Stimulated activated naive B cell treated with anti-CD40 and anti-IgM and Interleukin-4, amounts not matched to agents 10 μg/mL and 1 μg/mL and 100 μg/mL, for 72 hours (primary cell): ENCODE measurements at regions not wholly inside any gene's neighbourhood (a gene's known extent, or its start where the extent isn't known, plus 50 kb on each side); places are given as distances from the start of the nearest gene placed in this dataset.
"Not testable (repeated sequence)": the region's sequence is repeated elsewhere in the genome, so short reads cannot be mapped to it uniquely, and the experiment has no call there.

Experiments
- ATAC-seq, 2 donors: fragments of 150-1000 bp; cut with Tn5 transposase; replicated peaks; 2 replicates each; pipeline ENCODE4 v1.10.0; 2021; ENCODE audit warnings: moderate library complexity in 1 of 2
- DNase-seq: peaks from one replicate; pipeline ENCODE4 v3.0.0; 2021
- H3K27ac Mint-ChIP-seq: one replicate; pipeline ENCODE4 v1.8.0; 2022; ENCODE audit warnings: mild to moderate bottlenecking, mixed read lengths
- H3K27me3 Mint-ChIP-seq, 2 donors: one replicate each; pipeline ENCODE4 v1.8.0; 2022; ENCODE audit warnings: mixed read lengths in 2 of 2
- H3K36me3 Mint-ChIP-seq, 2 donors: one replicate each; pipeline ENCODE4 v1.8.0; 2022; ENCODE audit warnings: mixed read lengths in 2 of 2, mild to moderate bottlenecking in 1 of 2
- H3K4me1 Mint-ChIP-seq, 2 donors: one replicate each; pipeline ENCODE4 v1.8.0; 2022; ENCODE audit warnings: mixed read lengths in 2 of 2, mild to moderate bottlenecking in 1 of 2
- H3K4me3 Mint-ChIP-seq, 2 donors: one replicate each; pipeline ENCODE4 v1.8.0; 2022; ENCODE audit warnings: mild to moderate bottlenecking in 2 of 2, mixed read lengths in 2 of 2, moderate library complexity in 1 of 2
- H3K9me3 Mint-ChIP-seq, 2 donors: one replicate each; pipeline ENCODE4 v1.8.0; 2022; ENCODE audit warnings: mixed read lengths in 2 of 2, mild to moderate bottlenecking in 1 of 2

DNA sequence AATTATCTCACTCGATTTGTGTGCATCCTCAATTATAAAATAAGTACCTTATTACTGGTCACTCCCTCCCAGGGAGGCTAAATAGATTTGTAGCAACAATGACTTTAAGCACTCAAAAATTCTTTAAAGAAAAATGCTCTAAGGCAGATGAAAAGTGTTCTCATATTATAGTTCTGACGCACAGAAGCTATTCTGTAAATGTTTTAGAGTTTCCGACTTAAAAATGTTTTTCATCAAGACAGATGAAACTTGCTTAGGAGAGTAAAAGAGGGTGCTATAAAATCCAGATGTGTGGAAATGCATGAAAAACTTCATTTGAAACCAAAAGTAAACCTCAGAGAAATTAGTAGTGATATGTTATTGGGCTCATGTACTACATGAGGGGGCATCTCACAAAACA lies 398.4 kb upstream of the KCNMB2 start:
- Mint-ChIP-seq H3K27ac (no peak overlapping the region), H3K4me3 (no peak overlapping the region), H3K9me3 (peaks cover 5 to 7% of the 10 kb centered on the region in 2 donors), H3K27me3 (peaks cover 0 to 3% of the 10 kb centered on the region in 2 donors), H3K36me3 (no peaks in the 10 kb centered on the region), H3K4me1 (no peaks in the 10 kb centered on the region)
- ATAC-seq (no peak), DNase-seq (no peak)

DNA sequence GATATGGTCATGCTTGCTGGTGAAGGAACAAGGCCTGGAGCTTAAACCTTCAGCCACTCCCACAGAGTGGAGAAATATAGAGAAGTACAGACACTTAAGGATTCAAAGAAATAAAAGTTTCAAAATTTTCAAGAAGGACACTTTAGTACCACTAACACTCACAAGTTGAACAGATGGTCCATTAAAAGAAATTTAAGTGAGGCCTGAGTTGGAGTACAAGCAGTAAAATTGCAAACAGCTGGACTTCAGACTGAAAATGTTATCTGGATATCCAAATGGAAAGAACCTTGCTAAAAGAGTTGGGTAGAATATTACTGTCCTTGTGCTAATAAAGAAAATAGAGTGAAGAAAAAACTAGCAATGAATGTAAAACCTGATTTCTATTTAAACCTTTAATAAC lies 397.1 kb upstream of the KCNMB2 start:
- Mint-ChIP-seq H3K4me3 (no peak overlapping the region), H3K36me3 (no peaks in the 10 kb centered on the region), H3K9me3 (peaks cover 5 to 7% of the 10 kb centered on the region in 2 donors), H3K4me1 (no peaks in the 10 kb centered on the region), H3K27me3 (peaks cover 0 to 7% of the 10 kb centered on the region in 2 donors), H3K27ac (no peak overlapping the region)
- DNase-seq (no peak), ATAC-seq (no peak)

DNA sequence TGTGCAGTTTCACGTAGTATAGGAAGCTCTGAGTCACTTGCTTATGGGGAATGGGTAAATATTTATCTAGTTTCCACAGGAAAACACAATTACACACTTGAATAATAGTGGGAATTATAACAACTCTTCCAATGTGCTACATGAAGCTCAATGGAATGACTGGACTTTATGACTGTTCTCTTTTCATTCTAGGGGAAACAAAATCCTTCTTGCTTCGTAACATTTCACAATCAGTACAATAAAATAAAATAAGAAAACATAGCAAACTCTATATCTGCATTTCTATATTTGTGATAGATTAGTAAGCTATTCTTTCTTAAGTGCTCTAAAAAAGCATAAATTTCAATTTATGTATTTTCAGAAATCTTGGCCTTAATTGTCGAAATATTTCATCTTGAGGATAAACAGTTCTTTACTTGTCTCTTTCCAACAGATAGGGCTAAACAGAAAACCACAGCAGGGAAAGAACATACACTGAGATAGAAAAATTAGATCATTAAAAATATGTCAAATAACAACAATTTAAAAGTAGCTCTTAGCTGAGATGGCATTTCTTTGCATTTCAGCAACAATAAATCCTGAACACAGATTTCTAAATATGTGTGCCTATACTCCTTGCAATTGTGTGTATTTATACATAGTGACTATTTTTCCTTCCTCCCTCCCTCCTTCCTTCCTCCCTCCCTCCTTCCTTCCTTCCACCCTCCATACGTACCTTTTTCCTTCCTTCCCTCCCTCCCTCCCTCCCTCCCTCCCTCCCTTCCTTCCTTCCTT lies 395.5 kb upstream of the KCNMB2 start:
- no peak for ATAC-seq
- Mint-ChIP-seq H3K4me3 (no peak overlapping the region), H3K27ac (no peak overlapping the region), H3K9me3 (peaks cover 1 to 4% of the 10 kb centered on the region in 2 donors), H3K27me3 (peaks cover 0 to 4% of the 10 kb centered on the region in 2 donors), H3K4me1 (no peaks in the 10 kb centered on the region), H3K36me3 (no peaks in the 10 kb centered on the region)
- no peak for DNase-seq

DNA sequence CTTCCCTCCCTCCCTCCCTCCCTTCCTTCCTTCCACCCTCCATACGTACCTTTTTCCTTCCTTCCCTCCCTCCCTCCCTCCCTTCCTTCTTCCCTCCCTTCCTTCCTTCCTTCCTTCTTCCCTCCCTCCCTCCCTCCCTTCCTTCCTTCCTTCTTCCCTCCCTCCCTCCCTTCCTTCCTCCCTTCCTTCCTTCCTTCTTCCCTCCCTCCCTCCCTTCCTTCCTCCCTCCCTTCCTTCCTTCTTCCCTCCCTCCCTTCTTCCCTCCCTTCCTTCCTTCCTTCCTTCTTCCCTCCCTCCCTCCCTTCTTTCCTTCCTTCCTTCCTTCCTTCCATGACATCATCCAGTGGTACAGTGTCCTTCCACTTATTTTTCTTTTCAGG lies 394.9 kb upstream of the KCNMB2 start:
- not testable (repeated sequence) for H3K9me3 Mint-ChIP-seq

DNA sequence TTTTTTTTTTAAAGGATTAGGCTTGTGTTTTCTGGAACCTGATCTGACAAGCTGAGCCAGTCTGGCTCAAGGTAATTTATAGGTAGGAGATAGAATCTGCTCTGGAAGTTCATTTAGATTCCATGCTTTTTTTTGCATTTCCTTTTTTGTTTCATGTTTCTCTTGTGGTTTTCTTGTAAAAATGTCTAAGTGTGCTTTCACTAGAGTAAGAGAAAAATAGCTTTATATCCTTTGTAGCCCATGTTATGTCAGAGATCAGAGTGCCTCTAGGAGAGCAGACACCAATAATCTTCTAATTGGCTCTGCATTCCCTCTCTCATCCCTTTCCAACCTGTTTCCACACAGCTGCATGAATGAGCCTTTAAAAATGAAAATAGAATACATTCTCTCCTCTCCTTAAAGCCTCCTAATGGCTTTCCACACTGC lies 389.8 kb upstream of the KCNMB2 start:
- H3K9me3 Mint-ChIP-seq, result peaks cover 1 to 3% of the 10 kb centered on the region in 2 donors
- H3K4me1 Mint-ChIP-seq, result no peaks in the 10 kb centered on the region
- no peak for ATAC-seq
- H3K27me3 Mint-ChIP-seq, result peaks cover 0 to 4% of the 10 kb centered on the region in 2 donors
- H3K36me3 Mint-ChIP-seq, result no peaks in the 10 kb centered on the region
- no peak overlapping the region for H3K27ac Mint-ChIP-seq
- no peak for DNase-seq
- no peak overlapping the region for H3K4me3 Mint-ChIP-seq

More for the DNA sequence above, 394.9 kb upstream of the KCNMB2 start:
- DNase-seq, H3K27ac Mint-ChIP-seq, ATAC-seq, H3K4me1 Mint-ChIP-seq, H3K36me3 Mint-ChIP-seq, H3K27me3 Mint-ChIP-seq, H3K4me3 Mint-ChIP-seq: not testable (repeated sequence)

DNA sequence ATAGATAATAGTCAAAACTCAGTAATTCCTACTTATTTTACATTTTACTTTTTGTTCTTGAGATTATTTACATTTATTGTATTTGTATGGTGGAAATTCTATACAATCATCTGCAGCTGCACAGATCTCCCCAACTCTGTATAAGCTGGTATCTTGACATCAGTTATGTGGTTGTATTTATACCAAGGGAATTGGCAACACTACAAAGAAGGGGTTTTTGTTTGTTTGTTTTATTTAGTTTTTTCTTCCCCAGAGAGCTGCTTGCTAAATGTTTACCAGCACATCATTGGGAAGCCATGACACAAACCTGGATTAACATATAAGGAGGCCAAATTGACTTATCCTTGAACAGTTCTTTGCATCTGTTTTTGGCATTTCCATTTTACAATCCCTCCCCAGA lies 389.2 kb upstream of the KCNMB2 start:
- peaks cover 0 to 4% of the 10 kb centered on the region in 2 donors for H3K27me3 Mint-ChIP-seq
- no peak overlapping the region for H3K4me3 Mint-ChIP-seq
- no peak for ATAC-seq
- DNase-seq, result no peak
- no peak overlapping the region for H3K27ac Mint-ChIP-seq
- no peaks in the 10 kb centered on the region for H3K4me1 Mint-ChIP-seq
- H3K36me3 Mint-ChIP-seq, result no peaks in the 10 kb centered on the region
- H3K9me3 Mint-ChIP-seq, result no peaks in the 10 kb centered on the region

DNA sequence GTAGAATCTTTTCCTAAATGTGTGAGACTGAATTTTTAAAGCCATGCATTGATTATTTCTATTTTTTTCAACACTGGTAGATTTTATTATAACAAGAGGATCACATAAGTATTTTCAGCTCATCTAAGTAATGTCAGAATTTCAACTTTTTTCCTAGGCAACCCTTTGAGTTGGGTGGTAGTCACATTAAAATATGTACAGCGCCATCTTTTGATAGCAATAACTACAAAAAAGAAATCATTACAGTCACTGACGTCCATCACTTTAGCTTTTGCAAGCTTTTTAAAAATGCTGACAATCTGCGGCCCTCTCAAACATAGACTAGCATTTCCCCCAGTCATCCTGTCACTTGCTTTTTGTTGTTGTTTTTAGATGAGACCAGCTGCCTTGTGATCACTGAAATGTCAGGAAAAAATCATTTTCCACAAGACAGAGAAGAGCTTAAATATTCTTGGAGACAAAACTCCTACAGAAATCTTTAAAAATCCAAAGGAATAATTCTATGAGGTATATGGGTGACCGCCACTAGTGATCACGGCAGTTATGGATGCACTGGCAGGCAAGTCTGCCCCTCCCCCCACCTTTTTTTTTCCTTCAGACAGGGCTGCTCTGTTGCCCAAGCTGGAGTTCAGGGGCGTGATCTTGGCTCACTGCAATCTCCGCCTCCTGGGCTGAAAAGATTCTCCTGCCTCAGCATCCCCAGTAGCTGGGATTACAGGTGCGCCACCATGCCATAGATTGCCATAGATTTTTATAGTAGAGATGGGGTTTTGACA lies 384.0 kb upstream of the KCNMB2 start:
- no peak for ATAC-seq
- Mint-ChIP-seq H3K27ac (no peak overlapping the region), H3K27me3 (no peaks in the 10 kb centered on the region), H3K4me3 (no peak overlapping the region), H3K36me3 (no peaks in the 10 kb centered on the region), H3K4me1 (peaks cover 4 to 13% of the 10 kb centered on the region in 2 donors), H3K9me3 (no peaks in the 10 kb centered on the region)
- no peak for DNase-seq

DNA sequence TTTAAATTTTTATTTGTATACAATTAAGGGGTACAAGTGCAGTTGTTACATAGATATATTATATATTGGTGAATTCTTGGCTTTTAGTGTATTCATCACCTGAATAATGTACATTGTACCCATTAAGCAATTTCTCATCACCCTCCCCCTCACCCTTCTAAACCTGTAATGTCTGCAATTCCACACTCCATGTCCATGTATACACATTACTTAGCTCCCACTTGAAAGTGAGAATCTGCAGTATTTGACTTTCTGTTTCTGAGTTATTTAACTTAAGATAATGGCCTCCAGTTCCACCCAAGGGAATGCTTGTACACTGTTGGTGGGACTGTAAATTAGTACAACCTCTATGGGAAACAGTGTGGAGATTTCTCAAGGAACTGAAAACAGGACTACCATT lies 383.2 kb upstream of the KCNMB2 start:
- Mint-ChIP-seq H3K4me3 (no peak overlapping the region), H3K36me3 (no peaks in the 10 kb centered on the region), H3K4me1 (peaks cover 4 to 13% of the 10 kb centered on the region in 2 donors), H3K27me3 (no peaks in the 10 kb centered on the region), H3K9me3 (no peaks in the 10 kb centered on the region), H3K27ac (no peak overlapping the region)
- ATAC-seq, result no peak
- DNase-seq, result no peak

DNA sequence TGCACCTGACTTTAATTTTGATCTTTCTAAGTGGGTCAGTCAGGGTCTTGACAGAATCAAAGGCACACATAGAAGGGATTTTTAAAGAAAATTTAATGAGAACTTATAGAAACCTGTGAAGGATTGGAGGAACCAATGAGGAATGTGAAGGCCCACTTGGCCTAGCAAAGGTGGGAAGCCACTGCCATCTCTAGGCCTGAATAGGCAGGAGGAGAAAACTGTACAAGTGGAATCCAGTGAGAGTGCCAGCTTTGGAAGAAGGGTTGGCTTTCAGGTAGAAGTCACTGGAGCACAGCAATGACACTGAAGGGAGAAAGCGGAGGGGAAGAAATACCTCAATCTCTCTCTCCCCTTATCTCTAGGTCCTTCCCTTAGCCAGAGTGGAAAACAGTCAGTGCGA lies 380.7 kb upstream of the KCNMB2 start:
- Mint-ChIP-seq H3K27ac (no peak overlapping the region), H3K9me3 (no peaks in the 10 kb centered on the region), H3K4me3 (no peak overlapping the region), H3K4me1 (peaks cover 4 to 13% of the 10 kb centered on the region in 2 donors), H3K36me3 (no peaks in the 10 kb centered on the region), H3K27me3 (peaks cover 0 to 4% of the 10 kb centered on the region in 2 donors)
- DNase-seq (no peak), ATAC-seq (no peak)

DNA sequence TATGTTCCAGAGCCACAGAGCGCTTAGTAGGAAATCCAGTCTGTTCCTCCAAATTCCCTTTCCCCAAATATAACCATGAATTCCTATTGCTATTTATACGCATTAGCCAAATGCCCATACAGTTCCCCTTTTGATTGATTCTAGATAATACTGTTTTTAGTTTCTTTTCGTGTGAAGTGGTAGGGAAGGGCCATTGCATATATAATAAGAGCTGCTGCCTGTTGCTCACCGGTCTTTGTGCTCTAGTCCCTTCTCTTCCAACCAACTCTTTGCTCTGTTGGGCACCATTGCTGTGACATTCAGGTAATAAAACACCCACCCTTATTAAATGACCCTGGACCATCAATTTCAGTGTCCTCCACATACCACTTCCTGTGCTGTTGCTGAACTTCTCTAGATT lies 379.9 kb upstream of the KCNMB2 start:
- no peaks in the 10 kb centered on the region for H3K36me3 Mint-ChIP-seq
- no peak overlapping the region for H3K27ac Mint-ChIP-seq
- no peaks in the 10 kb centered on the region for H3K9me3 Mint-ChIP-seq
- peak; percentile 45 to 75 for ATAC-seq
- no peak overlapping the region for H3K4me3 Mint-ChIP-seq
- no peak for DNase-seq
- peaks cover 4 to 13% of the 10 kb centered on the region in 2 donors for H3K4me1 Mint-ChIP-seq
- peaks cover 0 to 9% of the 10 kb centered on the region in 2 donors for H3K27me3 Mint-ChIP-seq

DNA sequence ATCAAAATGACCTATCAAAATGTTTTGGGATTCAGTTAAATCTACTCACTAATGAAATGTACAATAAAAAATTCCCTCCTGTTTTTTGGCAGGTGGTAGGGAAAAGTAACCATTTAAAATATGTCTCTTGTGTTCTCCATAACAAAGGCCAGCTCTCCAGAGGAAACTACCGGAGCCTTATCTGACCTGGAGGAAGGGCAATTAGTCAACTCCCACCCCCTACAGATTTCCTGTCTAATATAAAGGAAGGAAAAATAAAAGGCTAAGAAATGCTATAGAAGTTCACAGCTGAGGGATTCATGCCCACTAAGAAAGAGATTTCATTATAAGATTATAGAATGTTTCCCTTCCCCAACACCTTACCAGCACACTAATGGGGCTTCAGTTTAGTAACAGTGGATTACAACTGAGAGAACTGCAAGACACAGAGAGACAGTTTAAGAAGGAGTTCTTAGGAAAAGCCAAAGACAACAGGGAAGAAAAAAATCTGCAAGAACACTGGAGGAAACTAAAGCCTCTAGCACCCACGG lies 376.5 kb upstream of the KCNMB2 start:
- no peak overlapping the region for H3K4me3 Mint-ChIP-seq
- DNase-seq (no peak), ATAC-seq (no peak)
- H3K9me3 Mint-ChIP-seq, result no peaks in the 10 kb centered on the region
- no peak overlapping the region for H3K27ac Mint-ChIP-seq
- peaks cover 0 to 10% of the 10 kb centered on the region in 2 donors for H3K27me3 Mint-ChIP-seq
- peaks cover 4 to 13% of the 10 kb centered on the region in 2 donors for H3K4me1 Mint-ChIP-seq
- H3K36me3 Mint-ChIP-seq, result no peaks in the 10 kb centered on the region

DNA sequence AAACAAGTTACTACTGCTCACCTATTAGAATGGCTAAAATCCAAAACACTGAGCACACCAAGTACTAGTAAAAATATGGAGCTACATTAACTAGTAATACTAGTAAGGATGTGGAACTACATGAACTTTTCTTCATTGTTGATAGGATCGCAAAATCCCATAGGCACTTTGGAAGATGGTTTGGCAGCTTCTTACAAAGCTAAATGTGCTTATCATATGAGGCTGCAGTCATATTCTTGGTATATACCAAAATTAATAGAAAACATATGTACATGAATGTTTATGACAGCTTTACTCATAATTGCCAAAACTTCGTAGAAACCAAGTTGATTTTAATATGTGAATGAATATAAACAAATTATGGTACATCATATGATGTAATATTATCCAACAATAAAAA lies 366.8 kb upstream of the KCNMB2 start:
- Mint-ChIP-seq H3K4me3 (no peak overlapping the region), H3K4me1 (no peaks in the 10 kb centered on the region), H3K27ac (no peak overlapping the region), H3K27me3 (no peaks in the 10 kb centered on the region), H3K9me3 (no peaks in the 10 kb centered on the region), H3K36me3 (no peaks in the 10 kb centered on the region)
- ATAC-seq, result no peak
- DNase-seq, result no peak

DNA sequence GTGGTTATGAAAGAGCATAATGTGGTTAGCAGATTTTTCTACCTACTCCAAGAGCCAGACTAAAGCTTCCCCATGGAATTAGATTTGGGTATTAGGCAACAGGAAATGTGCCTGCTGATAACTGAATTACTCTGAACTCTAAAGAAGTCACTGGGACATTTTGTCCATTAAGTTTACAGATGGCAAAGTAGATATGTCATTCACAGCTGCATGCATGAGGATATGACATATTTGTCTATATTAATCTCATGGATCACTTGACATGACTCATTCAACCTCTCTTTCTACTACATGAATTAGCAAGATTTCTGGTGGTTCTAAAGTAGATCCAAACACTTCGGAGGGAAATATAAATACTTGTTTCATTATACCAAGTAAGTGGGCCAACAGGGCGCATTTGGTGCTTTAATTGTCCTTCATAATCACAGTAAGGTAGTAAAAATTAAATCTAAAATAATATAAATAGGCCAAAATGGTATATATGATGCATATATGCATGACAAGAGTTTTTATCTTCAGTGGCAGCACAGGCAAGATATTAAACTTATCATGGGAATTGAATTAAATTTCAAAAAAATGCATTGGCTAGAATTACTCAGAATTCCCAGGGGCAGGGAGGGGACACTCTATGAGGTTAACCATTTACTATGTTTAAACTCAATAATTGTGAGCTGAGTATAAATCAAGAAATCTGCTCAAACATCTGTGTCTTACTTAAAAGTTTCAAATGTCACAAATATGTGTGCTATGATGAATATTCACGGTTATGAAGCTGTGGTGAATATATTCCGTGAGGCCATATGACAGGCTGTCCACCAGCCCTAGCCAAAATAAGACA lies 365.3 kb upstream of the KCNMB2 start:
- Mint-ChIP-seq H3K9me3 (no peaks in the 10 kb centered on the region), H3K27ac (no peak overlapping the region), H3K27me3 (no peaks in the 10 kb centered on the region), H3K4me1 (no peaks in the 10 kb centered on the region), H3K4me3 (no peak overlapping the region), H3K36me3 (no peaks in the 10 kb centered on the region)
- DNase-seq (no peak), ATAC-seq (peak; percentile 87 to 89)

DNA sequence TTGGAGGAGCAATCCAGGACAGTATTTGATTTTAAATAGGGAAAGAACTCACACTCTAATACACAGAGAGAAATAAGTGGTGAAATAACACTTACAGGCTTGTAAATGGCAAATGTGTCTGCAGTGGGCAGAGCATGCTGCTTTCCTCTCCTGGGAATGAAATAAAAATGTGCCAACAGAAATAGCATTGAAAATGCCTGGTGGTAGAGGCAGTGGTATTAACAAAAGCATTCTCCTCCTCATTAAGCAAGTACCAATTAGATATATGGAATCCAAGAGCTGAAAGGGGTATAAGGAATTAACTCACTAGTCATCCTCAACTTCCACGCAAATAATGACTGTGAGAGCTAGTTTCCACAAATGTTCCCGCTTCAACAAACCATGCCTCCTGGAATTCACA lies 364.1 kb upstream of the KCNMB2 start:
- Mint-ChIP-seq H3K4me3 (no peak overlapping the region), H3K4me1 (no peaks in the 10 kb centered on the region), H3K27me3 (no peaks in the 10 kb centered on the region), H3K36me3 (no peaks in the 10 kb centered on the region), H3K9me3 (no peaks in the 10 kb centered on the region), H3K27ac (no peak overlapping the region)
- ATAC-seq, result no peak
- no peak for DNase-seq
